SK-MEL-5 (cell line): ENCODE measurements at regions not wholly inside any gene's neighbourhood (a gene's known extent, or its start where the extent isn't known, plus 50 kb on each side); places are given as distances from the start of the nearest gene placed in this dataset.
A peak's percentile ranks its signal among the peaks of the same experiment; 100 is the strongest.
"Not testable (repeated sequence)": the region's sequence is repeated elsewhere in the genome, so short reads cannot be mapped to it uniquely, and the experiment has no call there.

Experiments
- DNase-seq: peaks from one replicate; pipeline ENCODE4 v3.0.0-alpha.2; 2016; ENCODE audit warnings: low read depth, low spot score
- in situ Hi-C: cut with HindIII; loops from 2 replicates; pipeline ENCODE4 v1.10.0; 2016; ENCODE audit warnings: low sequenced_read_pairs, high pct_unique_total_duplicates, low pct_unique_long_range_greater_than_20kb

- in situ Hi-C loops = no loop called here
- DNase-seq = no peak
These were observed 148.0 kb upstream of the FREM1 start for GRCh38 chr9:15058236-15058635.

- in situ Hi-C loops = not testable (repeated sequence)
- peak; percentile 61 for DNase-seq
These were observed 145.1 kb upstream of the FREM1 start for GRCh38 chr9:15055284-15055683.

DNA sequence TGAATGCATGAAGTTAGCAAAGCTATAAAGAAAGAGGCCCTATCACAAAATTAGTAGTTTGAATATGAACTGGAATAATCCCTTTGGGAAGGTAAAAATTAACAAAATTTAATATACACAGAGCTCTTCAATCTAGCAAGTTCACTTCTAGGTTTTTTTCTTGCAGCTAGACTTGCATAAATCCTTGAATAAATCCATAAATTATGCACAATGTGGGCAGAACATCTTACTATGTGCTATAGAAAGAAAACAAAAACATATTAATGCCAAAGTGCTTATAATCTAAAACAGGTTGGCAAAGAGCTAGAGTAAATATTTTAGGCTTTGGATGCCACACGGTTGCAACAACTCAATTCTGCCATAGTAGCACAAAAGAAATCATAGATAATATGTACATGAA, 138.5 kb upstream of the FREM1 start:
- in situ Hi-C loops = no loop called here
- DNase-seq = no peak

- no peak for DNase-seq
- in situ Hi-C loops = no loop called here
These were observed 136.9 kb upstream of the FREM1 start for GRCh38 chr9:15047028-15047551.

DNA sequence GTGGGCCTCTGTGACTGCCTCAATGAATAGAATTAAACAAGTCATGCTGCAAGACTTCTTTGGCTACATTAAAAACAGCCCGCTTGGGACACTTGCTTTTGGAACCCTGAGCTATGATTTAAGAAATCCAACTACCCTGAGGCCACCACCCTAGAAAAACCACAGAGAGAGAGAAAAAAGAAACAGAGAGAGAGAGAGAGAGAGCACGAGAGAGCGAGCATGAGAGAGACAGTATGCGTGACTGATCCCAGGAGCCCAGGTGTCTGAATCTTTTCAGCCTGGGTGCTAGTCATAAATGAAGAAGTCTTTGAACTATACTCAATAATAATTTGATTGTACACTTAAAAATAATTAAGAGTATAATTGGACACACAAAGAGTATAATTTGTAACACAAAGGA, 123.1 kb upstream of the FREM1 start:
- in situ Hi-C loops = no loop called here
- no peak for DNase-seq

GRCh38 chr9:15032860-15033259, 122.6 kb upstream of the FREM1 start:
- DNase-seq = no peak

DNA sequence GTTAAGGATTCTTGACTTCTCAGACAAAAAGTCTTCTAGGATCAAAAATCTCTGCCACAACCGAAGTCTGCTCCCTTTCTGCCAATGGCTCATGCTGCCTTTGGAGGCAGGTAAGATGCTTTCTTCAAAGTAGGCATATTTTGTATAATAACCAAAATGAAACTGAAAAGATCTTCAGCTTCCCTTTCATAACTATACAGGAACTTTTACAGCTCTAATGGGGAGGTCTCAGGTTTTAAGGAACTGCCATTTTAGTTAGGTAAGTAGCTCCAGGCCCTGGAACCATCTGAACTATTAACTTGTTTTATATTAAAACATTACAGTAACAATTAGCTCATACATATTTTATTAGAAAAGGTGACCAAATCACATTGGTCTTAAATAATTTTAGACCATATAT, 110.9 kb upstream of the FREM1 start:
- DNase-seq = no peak
- in situ Hi-C loops = no loop called here

More at GRCh38 chr9:15032860-15033259, 122.6 kb upstream of the FREM1 start:
- in situ Hi-C loops = no loop called here

DNA sequence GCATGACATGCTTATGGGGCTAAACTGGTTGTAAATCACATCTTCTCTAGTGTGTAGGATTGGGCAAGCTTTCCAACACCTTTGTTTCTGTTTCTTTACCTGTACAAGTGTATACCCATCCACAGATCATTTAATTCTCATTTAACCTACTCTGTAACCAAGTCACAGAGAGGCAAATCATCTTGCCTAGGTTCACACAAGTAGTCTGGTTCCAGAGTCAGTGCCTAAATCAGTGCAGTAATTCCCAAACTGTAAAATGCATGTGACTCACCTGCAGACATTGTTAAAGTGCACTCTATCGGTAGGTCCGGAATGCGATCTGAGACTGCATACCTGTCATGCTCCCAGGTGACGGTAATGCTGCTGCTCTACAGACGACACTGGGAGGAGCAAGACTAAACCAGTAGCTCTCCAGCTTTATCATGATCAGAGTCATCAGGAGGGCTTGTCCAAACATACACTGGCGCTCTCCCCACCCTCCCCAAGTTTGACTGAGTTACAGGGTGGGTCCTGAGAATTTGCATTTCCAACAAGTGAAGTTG, 107.9 kb upstream of the FREM1 start:
- in situ Hi-C loops = no loop called here
- no peak for DNase-seq

- in situ Hi-C loops = no loop called here
- DNase-seq = no peak
These were observed 100.4 kb upstream of the FREM1 start for GRCh38 chr9:15010581-15010980.

GRCh38 chr9:15007698-15008097, 97.5 kb upstream of the FREM1 start:
- in situ Hi-C loops = no loop called here
- DNase-seq = no peak

DNA sequence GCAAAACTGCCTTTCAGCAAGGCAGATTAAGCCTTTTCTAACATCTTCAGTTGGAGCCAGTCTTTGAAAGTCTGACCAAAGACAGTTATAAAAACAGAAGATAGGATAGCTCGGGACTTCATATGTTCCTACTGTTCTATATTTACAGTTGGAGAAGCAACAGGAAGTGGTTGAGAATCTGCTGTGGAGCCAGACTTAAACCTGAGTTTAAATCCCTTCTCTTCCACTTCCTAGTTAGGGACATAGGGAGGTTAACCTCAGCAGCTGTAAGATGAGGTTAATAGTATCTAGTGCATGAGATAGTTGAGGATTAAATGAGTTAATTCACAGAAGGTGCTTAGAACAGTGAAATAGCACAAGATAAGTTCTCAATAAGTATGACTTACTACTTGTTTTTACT, 84.5 kb upstream of the FREM1 start:
- DNase-seq = no peak
- in situ Hi-C loops = no loop called here

DNA sequence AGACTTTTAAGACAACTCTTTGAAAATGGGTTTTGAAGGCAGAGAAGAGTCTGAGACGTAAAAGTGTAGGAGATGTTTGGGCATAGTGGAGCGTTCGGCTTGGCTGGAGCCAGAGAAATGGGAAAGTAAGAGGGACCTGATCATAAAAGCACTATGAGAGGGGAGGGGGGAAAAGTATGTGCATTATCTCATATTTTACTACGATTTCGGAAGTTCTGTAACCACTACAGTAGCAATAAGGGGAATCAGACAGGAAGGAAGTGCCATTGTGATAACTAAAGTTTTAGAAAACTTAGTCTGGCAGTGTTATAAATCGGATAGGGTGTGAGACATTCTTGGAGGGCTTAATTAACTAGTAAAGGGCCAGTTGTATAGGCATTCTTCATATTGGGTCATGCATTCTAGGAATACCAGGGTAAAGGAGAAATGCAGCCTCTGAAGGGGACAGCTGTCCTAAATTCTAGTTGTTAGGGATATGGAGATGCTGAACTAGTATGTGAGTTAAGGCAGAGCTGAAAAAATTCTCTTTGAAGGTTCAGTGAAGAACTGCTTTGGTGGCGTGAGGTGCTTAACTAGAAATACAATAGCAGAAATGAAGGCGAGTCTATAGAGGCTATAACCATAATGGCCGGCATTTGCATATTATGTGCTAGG, 83.8 kb upstream of the FREM1 start:
- in situ Hi-C loops = no loop called here

DNA sequence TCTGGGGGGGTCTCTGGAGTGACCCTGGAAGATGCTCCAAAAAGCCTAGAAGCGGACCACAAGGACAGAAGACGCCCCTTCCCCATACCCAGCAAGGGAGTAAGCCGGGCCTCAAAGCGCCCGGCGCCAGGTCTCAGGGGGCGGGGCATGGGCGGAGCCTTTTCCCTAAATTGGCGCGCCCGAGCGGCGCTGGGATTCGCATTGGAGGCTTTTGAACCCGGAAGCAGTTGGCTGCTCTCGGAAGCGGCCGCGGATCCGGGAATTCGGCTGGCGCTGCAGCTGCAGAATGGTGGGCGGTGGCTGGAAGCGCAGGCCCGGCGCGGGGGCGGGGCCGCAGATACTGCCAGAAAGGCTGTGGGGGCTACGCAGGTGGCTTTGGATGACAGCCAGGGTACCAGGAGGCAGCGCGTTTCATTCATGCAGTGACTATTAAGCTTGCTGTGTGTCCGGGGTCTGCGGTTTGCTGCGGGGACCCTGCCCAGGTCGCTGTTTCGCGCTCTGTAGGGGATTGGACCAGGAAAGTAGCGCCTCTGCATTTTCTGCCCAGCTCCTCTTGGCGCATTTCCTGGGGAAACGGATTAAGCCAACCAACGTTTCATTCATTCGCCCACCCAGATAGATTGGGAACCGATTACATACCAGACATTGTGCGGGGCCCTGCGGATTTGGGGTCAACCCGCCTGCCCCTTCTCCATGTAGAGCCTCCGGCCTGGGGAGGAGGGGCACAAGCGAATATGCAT, 83.0 kb upstream of the FREM1 start:
- peak; percentile 28 for DNase-seq
- in situ Hi-C loops = no loop called here

More for the DNA sequence above, 83.8 kb upstream of the FREM1 start:
- DNase-seq = no peak

DNA sequence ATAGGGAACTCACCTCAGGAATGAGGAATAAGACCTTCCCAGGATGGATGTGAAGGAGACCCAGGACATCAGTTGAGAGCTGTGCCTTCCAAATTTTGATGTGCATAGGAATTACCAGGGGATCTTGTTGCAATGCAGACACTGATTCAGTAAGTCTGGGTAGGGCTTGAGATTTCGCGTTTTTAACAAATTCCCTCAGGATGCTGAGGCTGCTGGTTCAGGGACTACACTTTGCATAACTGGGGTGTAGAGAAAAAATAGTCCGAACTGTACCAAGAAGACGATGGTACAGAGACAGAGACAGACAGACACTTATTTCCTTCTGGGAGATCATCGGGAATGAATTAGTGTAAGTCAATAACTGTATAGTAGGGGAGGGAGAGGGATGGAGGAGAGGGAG, 82.3 kb upstream of the FREM1 start:
- in situ Hi-C loops = no loop called here

GRCh38 chr9:14992081-14992480, 81.9 kb upstream of the FREM1 start:
- DNase-seq = peak; percentile 9
- in situ Hi-C loops = no loop called here

More for the DNA sequence above, 82.3 kb upstream of the FREM1 start:
- no peak for DNase-seq

- DNase-seq = not testable (repeated sequence)
These were observed 80.4 kb upstream of the FREM1 start for GRCh38 chr9:14990647-14991046.

GRCh38 chr9:14989811-14990210, 79.6 kb upstream of the FREM1 start:
- DNase-seq = no peak
- in situ Hi-C loops = no loop called here

More at GRCh38 chr9:14990647-14991046, 80.4 kb upstream of the FREM1 start:
- in situ Hi-C loops = not testable (repeated sequence)

GRCh38 chr9:14989336-14989735, 79.1 kb upstream of the FREM1 start:
- in situ Hi-C loops, DNase-seq: not testable (repeated sequence)

DNA sequence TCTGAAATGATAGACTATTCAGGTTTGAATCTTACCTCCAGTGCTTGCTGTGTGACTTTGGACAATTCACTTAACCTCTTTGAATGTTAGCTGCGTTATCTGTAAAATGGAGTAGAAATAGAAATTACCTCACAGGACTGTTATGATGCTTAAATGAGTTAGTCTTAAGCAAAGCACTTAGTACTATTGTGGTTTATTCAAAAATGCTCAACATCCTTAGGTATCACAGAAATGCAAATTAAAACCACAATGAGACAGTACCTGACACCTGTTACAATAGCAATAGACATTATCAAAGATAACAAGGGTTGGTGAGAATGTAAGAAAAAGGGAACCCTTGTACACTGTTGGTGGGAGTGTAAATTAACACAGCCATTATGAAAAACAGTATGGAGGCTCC, 77.6 kb upstream of the FREM1 start:
- DNase-seq = no peak
- in situ Hi-C loops = no loop called here
